GM18870 (cell line): ENCODE measurements at regions not wholly inside any gene's neighbourhood (a gene's known extent, or its start where the extent isn't known, plus 50 kb on each side); places are given as distances from the start of the nearest gene placed in this dataset.

Experiments used
- ATAC-seq: cut with Tn5 transposase; IDR thresholded peaks from one replicate; pipeline ENCODE4 v1.9.1; 2021; ENCODE audit warnings: moderate library complexity; ENCODE audit not compliant: unreplicated experiment

DNA sequence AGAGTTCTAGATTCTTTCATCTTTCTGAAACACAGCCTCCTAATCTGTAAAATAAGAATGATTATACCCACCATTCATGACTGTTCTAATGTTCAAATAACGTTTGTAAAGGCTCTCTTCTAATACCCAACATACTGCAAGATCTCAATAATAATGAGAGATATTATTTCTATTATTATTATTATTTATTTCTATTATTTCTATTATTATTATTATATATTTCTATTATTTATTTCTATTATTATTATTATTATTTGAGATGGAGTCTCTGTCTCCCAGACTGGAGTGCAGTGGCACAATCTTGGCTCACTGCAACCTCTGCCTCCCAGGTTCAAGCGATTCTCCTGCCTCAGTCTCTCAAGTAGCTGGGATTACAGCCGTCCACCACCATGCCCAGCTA, 395.5 kb downstream of the EFNB2 start:
- ATAC-seq, result no peak

DNA sequence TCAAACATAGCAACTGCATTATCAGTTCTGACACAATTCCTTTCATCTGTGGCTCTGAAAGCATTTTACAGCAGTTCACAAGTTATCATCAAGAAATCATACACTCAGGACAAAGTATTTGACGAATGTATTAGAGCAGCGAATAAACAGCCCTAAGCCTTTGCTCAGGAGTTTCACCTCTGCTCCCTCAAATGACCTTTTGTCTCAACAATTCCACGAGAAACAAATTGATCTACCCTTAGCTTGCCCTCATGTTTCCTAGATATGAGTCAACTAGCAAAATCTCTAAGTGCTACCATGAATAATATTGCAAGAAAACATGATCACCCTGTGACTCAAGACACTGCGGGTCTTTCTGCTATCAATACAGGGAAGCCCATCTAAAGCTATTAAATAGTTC, 396.1 kb downstream of the EFNB2 start:
- no peak for ATAC-seq

DNA sequence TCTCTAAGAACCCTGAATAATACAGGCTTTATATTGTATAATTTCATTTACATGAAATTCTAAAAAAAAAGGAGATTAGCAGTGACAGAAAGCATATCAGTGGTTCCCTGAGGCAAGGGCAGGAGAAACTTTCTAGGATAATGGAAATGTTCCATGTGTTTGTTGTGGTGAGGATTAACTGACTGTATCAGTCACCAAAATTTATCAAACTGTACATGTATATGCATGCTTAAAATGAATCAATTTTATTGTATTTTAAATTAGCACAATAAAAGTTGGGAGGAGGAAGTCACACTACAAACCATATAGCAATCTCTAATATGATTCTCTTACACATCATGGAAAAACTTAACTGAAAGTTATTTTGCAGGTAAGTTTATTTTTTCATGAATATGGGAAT, 396.8 kb downstream of the EFNB2 start:
- ATAC-seq, result no peak

DNA sequence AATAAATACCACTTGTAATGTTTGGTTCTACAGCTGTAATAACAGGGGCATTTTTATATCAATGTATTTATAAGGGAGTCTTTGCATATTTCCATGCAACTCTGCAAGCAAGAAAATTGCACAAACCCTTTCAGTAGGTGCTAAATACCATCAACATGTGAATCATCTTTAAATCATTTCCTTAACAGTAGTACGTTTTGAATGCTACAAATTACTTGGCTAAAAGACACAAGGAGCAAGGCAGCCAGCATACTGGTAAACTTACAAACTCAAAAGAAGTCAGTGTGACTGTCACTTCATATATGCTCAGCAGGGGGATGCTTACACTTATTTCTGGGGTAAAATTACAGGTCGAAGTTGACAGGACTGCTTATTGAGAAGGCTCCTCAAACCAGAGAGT, 402.4 kb downstream of the EFNB2 start:
- ATAC-seq, result no peak

DNA sequence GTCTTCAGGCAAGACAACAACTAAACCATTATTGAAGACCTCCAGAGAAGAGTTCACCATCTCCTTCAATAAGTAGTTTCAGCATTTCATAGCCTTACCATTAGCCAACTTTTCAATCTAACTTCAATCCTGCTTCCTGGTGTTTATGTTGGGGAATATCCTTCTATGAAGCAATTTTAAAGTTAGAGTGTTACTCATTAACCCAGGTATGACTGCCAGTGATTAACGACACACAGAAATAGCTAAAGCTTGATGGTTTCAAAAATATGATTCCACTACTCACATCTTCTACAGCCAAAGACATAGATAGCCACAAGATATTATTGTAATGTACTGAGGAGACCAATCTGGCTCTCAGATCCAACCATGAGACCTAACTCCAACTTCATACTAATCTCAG, 403.2 kb downstream of the EFNB2 start:
- ATAC-seq, result no peak

DNA sequence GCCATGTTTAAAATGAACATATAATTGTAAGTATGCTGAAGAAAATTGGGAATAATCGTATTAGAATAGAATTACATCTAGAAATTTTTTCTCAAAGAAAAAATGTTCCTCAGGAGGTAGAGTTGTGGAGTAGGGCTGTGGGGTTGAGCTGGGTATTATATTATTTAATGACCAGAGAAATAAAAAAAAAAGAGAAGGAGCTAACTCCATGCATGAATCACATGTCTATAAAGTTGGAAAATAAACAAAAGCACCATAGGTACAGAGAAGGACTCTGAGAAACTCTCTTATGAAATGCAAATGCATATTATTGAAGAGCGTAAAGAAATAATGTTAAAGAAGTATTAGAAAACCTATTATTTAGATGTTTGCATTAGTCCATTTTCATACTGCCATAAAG, 405.5 kb downstream of the EFNB2 start:
- ATAC-seq, result no peak

DNA sequence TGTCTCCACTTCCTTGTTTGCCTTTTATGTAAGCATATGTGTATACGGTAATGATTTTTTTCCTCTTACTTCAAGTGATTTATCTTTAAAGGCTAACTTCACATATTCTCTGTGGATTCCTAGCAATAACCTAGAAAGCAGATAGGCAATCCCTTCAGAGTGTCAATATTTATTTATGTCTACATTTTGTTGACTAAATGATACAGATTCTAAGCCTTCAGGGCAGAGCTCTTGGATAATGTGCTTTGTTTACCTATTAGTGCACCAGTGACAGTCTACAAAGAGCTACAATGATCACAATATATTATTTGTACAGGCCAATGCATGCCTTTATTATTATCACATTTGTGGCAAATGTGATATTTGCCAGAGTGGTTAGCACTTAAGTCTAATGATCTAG, 406.2 kb downstream of the EFNB2 start:
- ATAC-seq, result no peak

DNA sequence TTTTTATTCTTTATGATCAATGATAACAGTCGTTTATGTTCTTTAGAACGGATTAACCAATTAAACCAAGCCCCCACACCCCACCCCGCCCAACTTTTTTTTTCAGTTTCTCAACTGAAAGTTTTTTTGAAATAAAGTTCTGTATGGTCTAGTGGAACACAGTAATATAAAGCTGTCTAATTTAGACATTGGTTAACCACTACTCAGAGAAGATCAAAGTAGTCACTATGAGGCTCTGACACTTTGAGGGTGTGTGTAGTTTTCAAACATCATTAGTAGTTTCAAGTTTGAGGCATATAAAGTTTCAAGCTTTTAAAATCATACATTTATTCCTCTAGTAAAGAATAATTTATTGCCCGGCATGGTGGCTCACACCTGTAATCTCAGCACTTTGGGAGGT, 413.2 kb downstream of the EFNB2 start:
- no peak for ATAC-seq

DNA sequence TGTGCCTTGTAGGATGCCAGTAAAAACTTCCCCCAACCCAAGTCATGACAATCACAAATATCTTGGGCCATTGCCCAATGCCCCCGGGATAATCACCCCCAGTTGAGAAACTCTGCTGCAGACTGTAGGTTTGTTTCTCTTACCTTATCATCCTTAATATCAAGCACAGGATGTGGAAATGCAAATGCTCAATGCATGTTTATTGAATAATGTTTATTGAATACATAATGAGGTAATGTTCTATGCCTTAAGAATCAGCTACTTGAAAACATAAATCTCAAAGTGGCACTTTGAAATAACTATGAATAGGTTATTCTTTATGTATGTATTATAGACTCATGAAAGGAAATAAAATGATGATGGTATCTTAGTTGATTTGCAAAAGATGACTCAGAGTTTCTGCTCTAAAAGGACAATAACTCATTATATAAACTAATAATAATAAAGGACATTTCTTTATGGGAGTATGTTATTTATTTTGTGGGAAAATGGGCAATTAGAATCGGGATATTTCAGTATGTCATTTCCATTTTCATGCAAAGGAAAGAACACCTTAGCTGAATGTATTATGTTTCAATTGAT, 414.2 kb downstream of the EFNB2 start:
- ATAC-seq, result no peak

DNA sequence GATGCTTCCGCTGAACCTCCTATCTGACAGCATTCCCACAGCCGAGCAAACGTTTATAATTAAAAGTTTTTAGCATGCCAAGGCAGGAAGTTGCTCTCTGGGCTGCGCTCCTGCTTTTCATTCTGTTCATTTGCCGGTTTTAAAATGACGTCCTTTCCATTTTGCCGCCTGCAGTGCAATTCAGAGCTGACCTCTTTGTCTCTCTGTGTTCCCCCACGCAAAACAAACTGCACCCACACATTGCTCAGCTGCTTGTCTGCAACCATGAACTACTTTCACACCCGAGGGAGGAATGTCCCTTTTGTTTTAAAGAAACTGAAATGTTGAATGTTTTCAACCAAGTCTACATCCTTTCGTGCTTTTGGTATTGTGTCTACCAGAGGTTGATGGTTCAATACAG, 416.5 kb downstream of the EFNB2 start:
- no peak for ATAC-seq

DNA sequence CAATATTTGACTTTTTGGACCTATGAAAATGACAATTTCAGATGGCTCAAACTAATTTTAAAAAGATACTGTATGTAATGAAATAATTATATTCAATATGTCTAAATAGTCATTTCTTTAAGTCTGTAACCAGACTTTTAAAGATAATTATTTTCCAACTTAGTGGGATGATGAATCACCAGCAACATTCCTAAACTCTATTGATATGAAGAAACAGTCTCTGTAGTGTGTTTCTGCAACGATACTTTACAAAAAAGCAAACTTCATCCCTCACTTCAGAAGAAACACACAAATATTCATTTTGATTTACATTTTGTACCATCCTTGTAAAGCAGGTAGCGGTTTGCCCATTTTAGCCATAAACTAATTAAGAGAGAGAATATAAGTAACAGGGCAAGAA, 417.4 kb downstream of the EFNB2 start:
- no peak for ATAC-seq

DNA sequence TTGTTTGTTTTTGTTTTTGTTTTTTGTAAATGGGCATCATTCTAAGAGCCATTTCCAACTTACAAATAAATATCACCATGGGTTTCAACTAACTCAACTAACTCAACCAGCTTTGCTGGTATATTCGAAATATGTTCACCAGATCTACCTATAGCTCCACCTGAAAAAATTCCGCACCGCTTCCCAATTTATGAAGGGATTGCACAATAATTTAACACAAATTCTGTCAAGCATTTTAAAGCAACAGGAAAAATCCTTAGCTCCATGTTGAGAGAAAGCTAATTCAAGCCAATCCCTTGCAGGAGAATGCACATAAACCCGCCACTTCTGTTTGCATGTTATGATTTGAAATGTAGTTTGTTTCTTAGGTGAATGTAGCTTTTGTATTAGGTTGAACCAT, 417.8 kb downstream of the EFNB2 start:
- ATAC-seq, result no peak

DNA sequence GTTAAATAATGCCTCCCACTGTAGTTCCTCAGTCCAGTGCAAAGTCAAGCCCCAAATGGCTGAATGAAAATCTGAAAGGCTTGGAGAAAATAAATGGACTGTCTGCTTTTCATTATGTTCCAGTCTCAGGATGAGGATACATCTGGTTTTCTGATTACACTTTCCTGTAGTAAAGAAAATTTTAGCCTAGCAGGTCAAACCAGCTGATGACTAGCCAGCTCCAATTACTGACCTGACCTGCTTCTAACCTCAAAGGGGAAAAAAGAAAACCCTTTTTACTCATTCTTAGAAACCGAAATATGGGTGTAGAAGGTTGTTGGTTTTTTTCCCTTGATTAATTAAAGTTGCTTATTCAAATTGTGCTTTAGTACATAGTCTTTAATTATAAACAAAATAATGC, 418.4 kb downstream of the EFNB2 start:
- ATAC-seq, result no peak

DNA sequence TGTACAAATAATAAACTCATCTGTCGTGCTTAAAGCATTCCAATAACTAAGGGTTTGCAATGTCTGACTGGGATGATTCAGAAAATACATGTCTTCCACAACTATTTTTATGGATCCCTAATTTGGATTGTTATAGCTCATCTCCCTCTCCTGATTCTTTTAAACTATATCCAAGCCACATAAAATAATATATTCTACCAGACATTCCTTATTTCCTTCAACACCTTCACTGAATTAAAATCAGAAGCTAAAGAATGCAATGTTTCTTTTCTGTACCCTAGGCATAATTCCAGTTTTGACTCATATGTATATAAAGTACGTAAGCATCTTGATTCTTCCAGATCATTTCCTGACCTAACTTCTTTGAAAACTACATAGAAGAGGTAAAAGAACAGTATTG, 420.4 kb downstream of the EFNB2 start:
- no peak for ATAC-seq

DNA sequence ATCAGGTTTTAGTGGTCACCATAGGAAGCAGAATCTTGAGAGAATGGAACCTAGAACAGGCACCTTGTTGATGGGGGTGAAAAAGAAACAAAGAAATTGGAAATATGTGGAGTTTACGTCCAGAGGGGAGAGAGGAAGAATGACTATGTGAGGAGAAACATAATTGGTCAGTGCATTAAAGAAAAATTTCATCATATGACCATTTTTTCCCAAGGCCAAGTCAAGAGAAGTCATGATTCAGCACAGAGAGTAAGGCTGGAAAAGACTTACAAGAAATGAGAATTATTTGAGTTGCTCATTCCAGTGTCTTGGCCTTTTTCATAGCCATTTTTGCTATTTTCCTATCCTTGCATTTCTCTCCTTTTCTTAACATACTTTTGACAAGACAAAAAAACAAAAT, 421.7 kb downstream of the EFNB2 start:
- no peak for ATAC-seq

DNA sequence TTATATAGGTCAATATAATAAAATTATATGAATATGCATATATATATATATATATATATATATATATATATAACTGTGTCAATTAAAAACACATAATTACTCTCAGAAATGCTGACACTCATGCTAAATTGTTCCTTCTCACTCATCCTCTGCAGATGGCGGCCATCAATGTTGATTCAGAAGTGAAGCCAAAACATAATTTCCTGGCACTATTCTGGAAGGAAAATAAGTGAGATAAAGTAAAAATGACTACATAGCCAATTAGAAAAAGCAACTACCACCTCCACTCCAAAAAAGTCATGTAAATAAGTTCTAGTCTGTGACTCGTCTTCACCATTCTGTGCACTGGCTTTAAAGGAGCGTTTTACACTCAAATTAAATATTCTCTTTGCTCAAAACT, 423.3 kb downstream of the EFNB2 start:
- ATAC-seq, result no peak

DNA sequence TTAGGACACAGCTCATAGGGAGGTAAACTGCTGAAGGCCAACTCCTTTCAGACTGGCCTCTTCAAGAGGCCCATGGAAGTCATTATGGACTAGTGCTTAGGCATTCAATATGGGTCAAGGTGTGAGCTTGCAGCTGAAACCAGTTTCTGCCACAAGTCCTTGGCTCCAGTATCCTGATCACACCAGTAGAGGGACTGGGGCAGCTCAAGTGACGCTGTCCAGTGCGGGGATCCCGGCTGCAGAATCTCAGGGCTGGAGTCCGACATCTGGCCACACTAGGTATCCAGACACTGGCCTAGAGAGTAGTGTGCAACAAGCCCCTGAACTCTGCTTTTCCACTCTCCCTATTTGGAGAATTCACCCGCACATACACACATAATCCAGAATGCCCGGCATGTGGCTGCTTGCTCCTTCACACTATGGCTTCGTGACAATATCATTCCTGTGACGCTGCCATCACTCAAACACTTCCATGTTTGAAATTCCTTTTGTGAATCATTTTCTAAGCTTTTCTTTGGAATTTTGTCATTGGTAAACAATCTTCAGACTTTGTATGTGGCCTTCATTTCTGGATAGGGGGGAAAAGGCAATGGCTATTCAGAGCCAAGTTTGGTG, 425.1 kb downstream of the EFNB2 start:
- ATAC-seq, result no peak

DNA sequence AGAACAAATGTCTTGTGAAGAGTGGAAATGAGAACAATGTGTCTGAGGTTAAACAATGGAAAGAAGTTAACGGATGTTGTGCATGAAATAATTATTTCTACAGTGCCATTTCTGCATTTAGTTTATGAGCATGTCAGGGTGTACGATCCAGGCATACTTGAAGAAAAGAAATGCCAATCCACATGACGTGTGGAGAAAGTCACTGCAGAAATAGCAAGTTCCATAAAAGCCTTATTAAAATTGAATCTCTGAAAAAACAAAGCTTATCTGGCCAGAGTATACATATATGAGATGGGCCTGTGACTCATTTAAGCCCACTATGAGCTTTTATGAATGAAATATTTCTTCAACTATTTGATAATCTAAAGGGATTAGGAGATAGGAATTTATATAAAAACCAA, 426.1 kb downstream of the EFNB2 start:
- no peak for ATAC-seq

DNA sequence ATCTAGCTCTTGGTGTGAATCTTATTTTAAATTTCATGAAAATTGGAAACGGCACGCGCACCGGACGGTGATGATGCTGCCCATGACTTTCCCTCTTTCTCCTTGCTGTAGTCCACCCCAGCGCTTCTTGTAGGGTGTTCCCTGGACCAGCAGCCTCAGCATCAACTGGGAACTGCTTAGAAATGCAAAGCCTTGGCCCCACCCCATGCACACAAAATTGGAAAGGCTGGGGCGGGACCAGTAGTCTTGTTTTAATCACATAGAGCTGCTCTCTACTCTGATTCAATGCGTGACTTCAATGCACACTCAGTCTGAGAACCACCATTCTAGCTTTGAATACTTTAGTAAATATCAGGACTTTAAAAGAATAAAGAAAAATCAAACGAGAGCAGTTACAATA, 427.1 kb downstream of the EFNB2 start:
- ATAC-seq, result no peak

DNA sequence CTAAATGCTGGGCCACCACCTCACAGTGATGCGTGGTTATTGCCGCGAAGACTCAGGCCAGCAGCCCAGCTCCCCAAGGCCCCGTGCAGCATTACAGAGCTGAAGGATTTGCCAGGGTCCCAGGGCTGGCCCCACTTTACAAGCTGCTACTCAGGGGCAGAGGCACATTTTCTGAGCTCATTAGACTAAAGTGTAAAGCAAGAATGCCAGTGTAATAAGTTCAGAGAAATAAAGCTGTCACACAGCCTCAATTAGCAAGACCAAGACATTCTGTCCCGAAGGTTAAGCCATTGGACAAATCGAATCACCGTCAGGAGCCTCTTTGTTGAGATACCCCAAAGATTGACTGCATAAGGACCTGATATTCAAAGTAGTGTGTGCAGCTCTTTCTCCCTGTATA, 428.4 kb downstream of the EFNB2 start:
- ATAC-seq, result no peak

DNA sequence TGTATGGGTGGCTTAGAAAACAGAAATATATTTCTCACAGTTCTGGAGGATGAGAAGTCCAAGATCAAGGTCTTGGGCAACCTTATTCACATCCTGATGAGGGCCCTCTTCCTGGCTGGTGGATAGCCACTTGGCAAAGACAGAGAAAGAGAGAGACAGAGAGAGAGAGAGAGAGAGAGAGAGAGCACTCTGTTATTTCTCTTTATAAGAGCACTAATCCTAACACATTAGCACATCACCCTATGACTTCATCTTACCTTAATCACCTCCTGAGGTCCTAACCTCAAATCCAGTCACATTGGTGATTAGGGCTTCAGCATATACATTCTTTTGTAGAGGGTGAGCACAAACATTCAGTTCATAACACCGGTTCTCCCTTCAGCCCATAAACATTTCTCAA, 430.3 kb downstream of the EFNB2 start:
- no peak for ATAC-seq

DNA sequence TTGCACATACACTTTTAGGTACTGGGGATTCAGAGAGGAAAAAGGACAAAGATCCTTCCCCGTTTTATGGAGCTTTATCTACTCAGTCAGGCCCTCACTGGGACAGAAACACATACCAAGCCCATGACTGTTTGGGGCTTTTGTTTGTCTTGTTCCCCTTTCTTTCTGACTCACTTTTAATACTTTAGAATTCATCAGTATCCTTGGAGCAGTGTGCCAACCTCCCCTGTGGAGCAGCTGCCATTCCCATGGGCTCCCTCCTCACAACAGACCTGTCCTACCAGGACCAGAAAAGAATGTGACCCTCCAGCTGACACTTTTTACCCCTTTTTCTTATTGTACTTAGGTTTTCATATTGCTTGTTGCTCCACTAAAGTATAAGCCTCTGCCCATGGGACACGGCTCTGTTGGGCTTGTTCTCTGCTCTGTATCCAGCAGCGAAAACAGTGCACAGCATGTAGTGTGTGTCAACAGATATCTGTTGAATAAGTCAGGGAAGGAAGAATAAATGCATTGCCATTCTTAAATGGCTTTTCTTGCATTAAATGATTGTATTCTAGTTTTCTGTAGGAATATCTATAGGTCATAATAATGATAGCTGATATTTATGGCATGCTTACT, 431.1 kb downstream of the EFNB2 start:
- no peak for ATAC-seq

DNA sequence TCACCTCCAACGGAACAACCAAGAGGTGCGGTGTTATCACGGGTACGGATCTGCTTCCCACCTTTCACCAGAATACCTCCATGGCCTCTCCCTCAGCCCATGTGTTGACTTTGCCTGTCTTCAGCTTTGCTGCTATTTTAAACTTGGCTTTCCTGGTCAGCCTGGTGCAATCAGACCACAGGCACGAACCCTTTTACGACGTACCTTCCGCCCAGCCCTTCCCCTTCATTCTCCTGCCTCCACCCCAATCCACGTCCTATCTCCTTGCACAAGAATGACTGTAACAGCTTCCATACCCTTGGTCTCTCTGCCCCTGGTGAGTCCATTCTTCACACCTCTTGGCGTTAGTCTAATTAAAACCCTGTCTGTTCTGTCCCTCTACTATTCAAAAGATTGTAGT, 431.7 kb downstream of the EFNB2 start:
- no peak for ATAC-seq
